Calu3 (cell line): ENCODE measurements at regions not wholly inside any gene's neighbourhood (a gene's known extent, or its start where the extent isn't known, plus 50 kb on each side); places are given as distances from the start of the nearest gene placed in this dataset.

Experiments
- BruUV-seq: library from RNA; stranded (reverse); fragments of 400-500 nt; replicated peaks from 2 replicates; lab custom pipeline; 2021; lab: Mats Ljungman, UMichigan
- CTCF ChIA-PET: fragments of 300-600 bp; sonication (Branson Sonifier 250); formaldehyde crosslinking; loops from one replicate; lab custom pipeline; 2022; ENCODE audit warnings: antibody characterized with exemption; lab: Charles Lee
- DNase-seq: peaks from one replicate; pipeline ENCODE4 v3.0.0; 2022
- H3K27ac Mint-ChIP-seq: one replicate; pipeline ENCODE4 v1.8.0; 2022; ENCODE audit warnings: mixed read lengths; ENCODE audit not compliant: unreplicated experiment
- H3K27me3 Mint-ChIP-seq: one replicate; pipeline ENCODE4 v1.8.0; 2022; ENCODE audit warnings: mixed read lengths; ENCODE audit not compliant: unreplicated experiment
- H3K36me3 Mint-ChIP-seq: one replicate; pipeline ENCODE4 v1.8.0; 2022; ENCODE audit warnings: mild to moderate bottlenecking, moderate library complexity, mixed read lengths; ENCODE audit not compliant: insufficient read depth, unreplicated experiment
- H3K4me1 Mint-ChIP-seq: one replicate; pipeline ENCODE4 v1.8.0; 2022; ENCODE audit warnings: mild to moderate bottlenecking, low read depth, mixed read lengths; ENCODE audit not compliant: unreplicated experiment
- H3K4me3 Mint-ChIP-seq: one replicate; pipeline ENCODE4 v1.8.0; 2022; ENCODE audit warnings: mild to moderate bottlenecking, low read depth, moderate library complexity, mixed read lengths; ENCODE audit not compliant: unreplicated experiment
- H3K9me3 Mint-ChIP-seq: one replicate; pipeline ENCODE4 v1.8.0; 2022; ENCODE audit warnings: low read depth, mixed read lengths; ENCODE audit not compliant: unreplicated experiment
- intact Hi-C: fragments of 100-400 bp; cut with micrococcal nuclease; formaldehyde crosslinking; loops from one replicate; pipeline ENCODE4 v1.10.0; 2022; ENCODE audit not compliant: unreplicated experiment
- TF ChIP-seq, protein P1 (sequence below): fragments of 200-600 bp; IDR thresholded peaks from one replicate; pipeline ENCODE4 v1.8.0; 2022; ENCODE audit warnings: antibody characterized with exemption; ENCODE audit not compliant: unreplicated experiment

DNA sequence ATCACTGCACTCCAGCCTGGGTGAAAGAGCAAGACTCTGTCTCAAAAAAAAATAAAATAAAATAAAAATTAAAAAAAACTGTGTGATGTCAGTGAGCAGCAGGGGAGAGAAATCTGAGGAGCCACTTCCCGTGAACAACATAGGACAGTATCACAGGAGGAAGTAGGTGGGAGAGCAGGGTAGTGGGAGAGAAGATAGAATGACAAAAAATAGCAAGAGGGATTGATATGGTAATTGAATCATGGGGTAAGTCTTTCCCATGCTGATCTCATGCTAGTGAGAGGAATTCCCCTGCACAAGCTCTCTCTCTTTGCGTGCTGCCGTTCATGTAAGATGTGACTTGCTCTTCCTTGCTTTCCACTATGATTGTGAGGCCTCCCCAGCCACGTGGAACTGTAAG is 81.6 kb upstream of the PBX1 start:
- TF ChIP-seq, protein P1, sequence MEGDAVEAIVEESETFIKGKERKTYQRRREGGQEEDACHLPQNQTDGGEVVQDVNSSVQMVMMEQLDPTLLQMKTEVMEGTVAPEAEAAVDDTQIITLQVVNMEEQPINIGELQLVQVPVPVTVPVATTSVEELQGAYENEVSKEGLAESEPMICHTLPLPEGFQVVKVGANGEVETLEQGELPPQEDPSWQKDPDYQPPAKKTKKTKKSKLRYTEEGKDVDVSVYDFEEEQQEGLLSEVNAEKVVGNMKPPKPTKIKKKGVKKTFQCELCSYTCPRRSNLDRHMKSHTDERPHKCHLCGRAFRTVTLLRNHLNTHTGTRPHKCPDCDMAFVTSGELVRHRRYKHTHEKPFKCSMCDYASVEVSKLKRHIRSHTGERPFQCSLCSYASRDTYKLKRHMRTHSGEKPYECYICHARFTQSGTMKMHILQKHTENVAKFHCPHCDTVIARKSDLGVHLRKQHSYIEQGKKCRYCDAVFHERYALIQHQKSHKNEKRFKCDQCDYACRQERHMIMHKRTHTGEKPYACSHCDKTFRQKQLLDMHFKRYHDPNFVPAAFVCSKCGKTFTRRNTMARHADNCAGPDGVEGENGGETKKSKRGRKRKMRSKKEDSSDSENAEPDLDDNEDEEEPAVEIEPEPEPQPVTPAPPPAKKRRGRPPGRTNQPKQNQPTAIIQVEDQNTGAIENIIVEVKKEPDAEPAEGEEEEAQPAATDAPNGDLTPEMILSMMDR, result no peak
- Mint-ChIP-seq H3K4me1 (no peaks in the 10 kb centered on the region), H3K27ac (no peak overlapping the region), H3K9me3 (no peaks in the 10 kb centered on the region), H3K36me3 (no peaks in the 10 kb centered on the region), H3K4me3 (no peak overlapping the region), H3K27me3 (peaks cover 2% of the 10 kb centered on the region)
- no peak for DNase-seq
- intact Hi-C loops, result no loop called here
- no TSS peak for BruUV-seq
- CTCF ChIA-PET, result no interaction called here

DNA sequence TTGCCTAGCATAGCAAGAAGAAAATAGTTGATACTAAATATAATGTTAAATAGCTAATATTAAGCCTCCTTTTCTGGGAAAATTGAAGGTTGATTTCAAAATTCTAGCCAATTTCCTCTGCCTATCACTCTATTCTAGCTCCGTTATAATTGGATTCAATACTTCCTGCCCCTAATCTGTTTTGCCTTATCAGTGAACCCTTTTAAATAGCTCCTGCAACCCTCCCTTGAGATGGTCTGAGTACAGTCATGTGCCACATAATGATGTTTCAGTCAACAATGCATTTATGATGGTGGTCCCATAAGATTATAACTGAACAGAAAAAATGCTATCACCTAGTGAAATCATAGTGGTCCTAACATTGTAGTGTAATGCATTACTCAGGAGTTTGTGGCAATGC is 79.7 kb upstream of the PBX1 start:
- Mint-ChIP-seq H3K4me1 (no peaks in the 10 kb centered on the region), H3K4me3 (no peak overlapping the region), H3K36me3 (no peaks in the 10 kb centered on the region), H3K27me3 (no peaks in the 10 kb centered on the region), H3K27ac (no peak overlapping the region), H3K9me3 (no peaks in the 10 kb centered on the region)
- TF ChIP-seq, protein P1, result no peak
- intact Hi-C loops, result no loop called here
- CTCF ChIA-PET, result no interaction called here
- no TSS peak for BruUV-seq
- no peak for DNase-seq

DNA sequence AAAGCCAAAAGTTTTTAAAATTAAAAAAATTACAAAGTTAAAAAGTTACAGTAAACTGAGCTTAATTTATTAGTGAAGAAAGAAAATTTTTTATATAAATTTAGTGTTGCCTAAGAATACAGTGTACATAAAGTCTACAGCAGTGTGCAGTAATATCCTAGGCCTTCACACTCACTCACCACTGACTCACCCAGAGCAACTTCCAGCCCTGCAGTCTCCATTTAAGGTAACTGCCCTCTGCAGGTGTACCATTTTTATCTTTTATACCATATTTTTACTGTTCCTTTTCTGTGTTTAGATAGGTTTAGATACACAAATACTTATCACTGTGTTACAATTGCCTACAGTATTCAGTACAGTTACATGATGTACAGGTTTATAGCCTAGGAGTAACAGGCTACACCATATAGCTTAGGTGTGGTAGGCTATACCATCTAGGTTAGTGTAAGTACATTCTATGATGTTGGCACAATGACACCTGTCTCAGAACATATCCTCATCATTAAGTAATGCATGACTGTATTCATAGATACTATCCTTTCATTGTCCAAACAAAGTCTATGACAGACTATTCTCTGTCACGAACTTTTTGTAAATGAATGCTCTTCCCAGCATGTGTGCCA is 78.6 kb upstream of the PBX1 start:
- no TSS peak for BruUV-seq
- intact Hi-C loops, result no loop called here
- H3K9me3 Mint-ChIP-seq, result no peaks in the 10 kb centered on the region
- H3K36me3 Mint-ChIP-seq, result no peaks in the 10 kb centered on the region
- H3K27ac Mint-ChIP-seq, result no peak overlapping the region
- H3K4me3 Mint-ChIP-seq, result no peak overlapping the region
- TF ChIP-seq, protein P1, result no peak
- no peaks in the 10 kb centered on the region for H3K4me1 Mint-ChIP-seq
- CTCF ChIA-PET, result no interaction called here
- no peaks in the 10 kb centered on the region for H3K27me3 Mint-ChIP-seq
- DNase-seq, result no peak

DNA sequence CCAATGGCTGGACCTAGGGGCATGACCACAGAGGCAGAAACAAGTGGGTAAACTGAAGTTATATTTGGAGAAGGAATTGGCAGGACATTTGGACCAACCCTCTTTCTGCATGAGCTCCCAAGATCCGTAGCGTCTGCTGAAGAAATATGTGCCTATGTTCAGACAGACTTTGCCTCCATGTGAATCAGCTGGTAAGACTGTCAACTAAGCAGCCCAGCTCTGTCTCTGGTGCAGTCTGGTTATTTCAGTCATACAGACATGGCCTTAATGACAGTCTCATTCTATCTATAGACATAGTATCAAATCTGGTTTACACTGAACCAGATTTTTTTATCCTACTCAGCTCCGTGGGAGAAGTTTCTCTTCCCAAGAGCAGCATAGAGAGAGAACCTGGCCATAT is 63.1 kb upstream of the PBX1 start:
- Mint-ChIP-seq H3K4me3 (no peak overlapping the region), H3K4me1 (no peaks in the 10 kb centered on the region), H3K36me3 (no peaks in the 10 kb centered on the region), H3K27me3 (no peaks in the 10 kb centered on the region), H3K27ac (no peak overlapping the region), H3K9me3 (peaks cover 7% of the 10 kb centered on the region)
- no TSS peak for BruUV-seq
- CTCF ChIA-PET, result no interaction called here
- intact Hi-C loops, result no loop called here
- no peak for DNase-seq
- TF ChIP-seq, protein P1, result no peak
